Astrocyte of the cerebellum (primary cell): ENCODE measurements at regions not wholly inside any gene's neighbourhood (a gene's known extent, or its start where the extent isn't known, plus 50 kb on each side); places are given as distances from the start of the nearest gene placed in this dataset.

Source experiments
- DNase-seq: peaks from one replicate; pipeline ENCODE4 v3.0.0-alpha.2; 2011; ENCODE audit warnings: low read depth
- H3K4me3 ChIP-seq: 2 replicates; pipeline ENCODE4 v1.5.1; 2011; ENCODE audit warnings: mild to moderate bottlenecking, low read depth, low read length, moderate library complexity
- in situ Hi-C: cut with HindIII; loops from 2 replicates; pipeline ENCODE4 v1.10.0; 2017; ENCODE audit warnings: low sequenced_read_pairs
- TF ChIP-seq, protein P1 (sequence below): IDR thresholded peaks from 2 replicates; pipeline ENCODE4 v1.5.1; 2012; ENCODE audit warnings: low read length, low read depth, moderate library complexity, mild to moderate bottlenecking; ENCODE audit errors: missing control alignments

- TF ChIP-seq, protein P1, sequence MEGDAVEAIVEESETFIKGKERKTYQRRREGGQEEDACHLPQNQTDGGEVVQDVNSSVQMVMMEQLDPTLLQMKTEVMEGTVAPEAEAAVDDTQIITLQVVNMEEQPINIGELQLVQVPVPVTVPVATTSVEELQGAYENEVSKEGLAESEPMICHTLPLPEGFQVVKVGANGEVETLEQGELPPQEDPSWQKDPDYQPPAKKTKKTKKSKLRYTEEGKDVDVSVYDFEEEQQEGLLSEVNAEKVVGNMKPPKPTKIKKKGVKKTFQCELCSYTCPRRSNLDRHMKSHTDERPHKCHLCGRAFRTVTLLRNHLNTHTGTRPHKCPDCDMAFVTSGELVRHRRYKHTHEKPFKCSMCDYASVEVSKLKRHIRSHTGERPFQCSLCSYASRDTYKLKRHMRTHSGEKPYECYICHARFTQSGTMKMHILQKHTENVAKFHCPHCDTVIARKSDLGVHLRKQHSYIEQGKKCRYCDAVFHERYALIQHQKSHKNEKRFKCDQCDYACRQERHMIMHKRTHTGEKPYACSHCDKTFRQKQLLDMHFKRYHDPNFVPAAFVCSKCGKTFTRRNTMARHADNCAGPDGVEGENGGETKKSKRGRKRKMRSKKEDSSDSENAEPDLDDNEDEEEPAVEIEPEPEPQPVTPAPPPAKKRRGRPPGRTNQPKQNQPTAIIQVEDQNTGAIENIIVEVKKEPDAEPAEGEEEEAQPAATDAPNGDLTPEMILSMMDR: no peak
- H3K4me3 ChIP-seq: no peak overlapping the region
- no peak for DNase-seq
- in situ Hi-C loops: no loop called here
Observed at GRCh38 chr9:31573561-31573960, 810.9 kb upstream of the ACO1 start.

DNA sequence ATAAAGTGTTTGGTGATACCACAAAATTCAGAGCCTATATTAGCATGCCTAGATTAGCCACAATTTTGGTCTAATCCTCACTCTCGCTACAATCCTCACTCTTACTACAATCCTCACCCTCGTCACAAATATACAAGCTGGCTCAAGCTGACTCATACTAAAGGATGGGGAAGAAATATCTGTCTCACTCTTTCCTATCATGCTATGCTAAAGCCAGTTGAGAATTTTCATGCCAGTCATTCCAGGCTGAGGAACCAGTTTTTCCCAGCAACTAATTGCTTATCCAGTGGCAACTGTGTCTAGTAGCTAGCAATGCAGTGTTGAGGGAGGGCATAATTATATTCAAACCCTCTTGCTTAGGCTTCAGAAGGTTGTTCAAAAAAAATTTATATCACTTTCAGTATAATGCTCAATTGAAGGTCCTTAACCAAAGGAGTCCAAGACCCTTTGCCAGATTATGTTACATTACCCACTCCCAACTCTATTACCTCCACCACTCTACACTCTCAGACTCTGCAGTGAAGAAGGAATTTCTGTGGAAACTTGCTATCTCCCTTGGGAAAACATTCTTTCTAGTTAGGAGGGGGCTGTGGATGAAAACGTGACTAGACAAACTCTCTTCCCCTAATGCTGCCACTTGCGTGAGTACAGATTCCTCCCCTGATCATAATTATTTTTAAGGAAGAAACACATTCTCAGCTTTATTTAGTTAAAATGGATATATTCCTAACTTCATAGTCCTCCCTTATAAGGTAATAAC, 810.3 kb upstream of the ACO1 start:
- no peak for DNase-seq
- in situ Hi-C loops: no loop called here
- TF ChIP-seq, protein P1: no peak
- no peak overlapping the region for H3K4me3 ChIP-seq

- H3K4me3 ChIP-seq: no peak overlapping the region
- DNase-seq: no peak
- TF ChIP-seq, protein P1: no peak
- in situ Hi-C loops: no loop called here
Observed at GRCh38 chr9:31582071-31582470, 802.4 kb upstream of the ACO1 start.

DNA sequence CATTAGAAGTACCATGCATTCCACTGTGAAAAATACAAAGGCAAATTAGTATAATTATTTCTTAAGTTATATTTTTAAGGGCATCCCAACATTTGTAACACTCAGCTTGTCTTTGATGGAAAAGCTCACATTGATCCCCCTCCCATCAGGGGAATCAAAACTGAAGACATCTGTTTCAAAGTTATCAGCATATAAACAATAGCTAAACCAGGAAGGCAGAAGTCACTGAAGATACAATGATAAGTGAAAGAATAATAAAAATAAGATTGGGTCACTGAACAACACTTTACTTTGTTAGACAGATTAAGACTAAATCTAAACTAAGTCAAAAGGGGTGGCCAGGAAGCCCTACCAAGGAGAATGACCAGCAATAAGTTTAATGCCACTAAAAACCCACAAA, 801.9 kb upstream of the ACO1 start:
- TF ChIP-seq, protein P1: no peak
- in situ Hi-C loops: no loop called here
- H3K4me3 ChIP-seq: no peak overlapping the region
- DNase-seq: no peak

GRCh38 chr9:31585158-31585557, 799.3 kb upstream of the ACO1 start:
- in situ Hi-C loops: no loop called here
- H3K4me3 ChIP-seq: no peak overlapping the region
- DNase-seq: no peak
- TF ChIP-seq, protein P1: no peak

DNA sequence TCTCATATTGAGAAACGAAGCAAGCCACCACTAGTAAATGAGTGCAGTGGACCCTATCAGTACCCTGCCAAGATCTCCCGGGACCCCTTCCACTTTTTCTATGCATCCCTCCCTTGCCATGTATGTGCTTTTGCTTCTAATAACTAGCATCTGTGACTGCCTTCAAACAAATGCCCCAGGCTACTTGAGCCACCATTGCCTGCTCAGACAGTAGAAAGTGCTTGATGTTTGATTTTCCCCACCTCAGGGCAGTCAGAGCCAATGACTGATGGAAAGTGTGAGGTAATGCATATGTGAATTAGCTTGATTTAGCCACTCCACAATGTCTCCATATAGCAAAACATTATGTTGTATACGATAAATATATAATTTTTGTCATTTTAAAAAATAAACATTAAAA, 797.3 kb upstream of the ACO1 start:
- TF ChIP-seq, protein P1: no peak
- in situ Hi-C loops: no loop called here
- no peak for DNase-seq
- H3K4me3 ChIP-seq: no peak overlapping the region
